H9 (cell line): ENCODE measurements at regions not wholly inside any gene's neighbourhood (a gene's known extent, or its start where the extent isn't known, plus 50 kb on each side); places are given as distances from the start of the nearest gene placed in this dataset.

ENCODE experiments used
- DNase-seq: peaks from one replicate; pipeline ENCODE4 v3.0.0-alpha.2; 2017
- H2AFZ ChIP-seq: one replicate; pipeline ENCODE4 v1.6.1; 2013; ENCODE audit warnings: mild to moderate bottlenecking, low read length, control low read depth, moderate library complexity
- H2AK5ac ChIP-seq: 2 replicates; pipeline ENCODE4 v1.6.1; 2013; ENCODE audit warnings: low read length, control low read depth, mixed read lengths; ENCODE audit not compliant: insufficient read length
- H2BK120ac ChIP-seq: one replicate; pipeline ENCODE4 v1.6.1; 2013; ENCODE audit warnings: low read depth, mild to moderate bottlenecking, low read length, control low read depth, inconsistent platforms; ENCODE audit not compliant: poor library complexity, severe bottlenecking
- H2BK12ac ChIP-seq: 2 replicates; pipeline ENCODE4 v1.6.1; 2013; ENCODE audit warnings: low read length, control low read depth, mixed read lengths, low read depth; ENCODE audit not compliant: insufficient read length
- H2BK15ac ChIP-seq: 2 replicates; pipeline ENCODE4 v1.6.1; 2013; ENCODE audit warnings: low read depth, low read length, control low read depth
- H2BK20ac ChIP-seq: one replicate; pipeline ENCODE4 v1.6.1; 2013; ENCODE audit warnings: low read depth, mild to moderate bottlenecking, low read length, control low read depth, inconsistent platforms; ENCODE audit not compliant: poor library complexity, severe bottlenecking
- H2BK5ac ChIP-seq: 2 replicates; pipeline ENCODE4 v1.6.1; 2013; ENCODE audit warnings: low read length, control low read depth, mixed read lengths; ENCODE audit not compliant: insufficient read length
- H3K14ac ChIP-seq: 2 replicates; pipeline ENCODE4 v1.6.1; 2013; ENCODE audit warnings: low read length, control low read depth; ENCODE audit not compliant: insufficient read depth
- H3K18ac ChIP-seq: 2 replicates; pipeline ENCODE4 v1.6.1; 2013; ENCODE audit warnings: low read depth, mild to moderate bottlenecking, mixed read lengths, low read length, control low read depth; ENCODE audit not compliant: insufficient read length
- H3K23ac ChIP-seq: 2 replicates; pipeline ENCODE4 v1.6.1; 2013; ENCODE audit warnings: low read length, control low read depth, mixed read lengths, low read depth; ENCODE audit not compliant: insufficient read length
- H3K23me2 ChIP-seq: 2 replicates; pipeline ENCODE4 v1.6.1; 2013; ENCODE audit warnings: low read depth, mild to moderate bottlenecking, mixed read lengths, low read length, control low read depth; ENCODE audit not compliant: insufficient read length, poor library complexity, severe bottlenecking
- H3K27ac ChIP-seq: 2 replicates; pipeline ENCODE4 v1.5.1; 2013; ENCODE audit warnings: low read length, control low read depth, mixed read lengths, low read depth; ENCODE audit not compliant: insufficient read length
- H3K27me3 ChIP-seq: 2 replicates; pipeline ENCODE4 v1.6.1; 2013; ENCODE audit warnings: low read length, control low read depth, inconsistent platforms; ENCODE audit not compliant: insufficient read depth
- H3K4ac ChIP-seq: 2 replicates; pipeline ENCODE4 v1.6.1; 2013; ENCODE audit warnings: low read depth, mild to moderate bottlenecking, control low read depth, inconsistent platforms, low read length, moderate library complexity
- H3K4me1 ChIP-seq: 2 replicates; pipeline ENCODE4 v1.6.1; 2013; ENCODE audit warnings: low read length, control low read depth, inconsistent platforms; ENCODE audit not compliant: insufficient read depth
- H3K4me2 ChIP-seq: 2 replicates; pipeline ENCODE4 v1.6.1; 2013; ENCODE audit warnings: low read length, control low read depth, mixed read lengths; ENCODE audit not compliant: insufficient read length, insufficient read depth
- H3K56ac ChIP-seq: 2 replicates; pipeline ENCODE4 v1.6.1; 2013; ENCODE audit warnings: low read depth, mild to moderate bottlenecking, mixed read lengths, low read length, control low read depth; ENCODE audit not compliant: insufficient read length
- H3K79me1 ChIP-seq: 2 replicates; pipeline ENCODE4 v1.6.1; 2013; ENCODE audit warnings: low read depth, mild to moderate bottlenecking, moderate library complexity, low read length, control low read depth, inconsistent platforms; ENCODE audit not compliant: insufficient read depth, poor library complexity, severe bottlenecking
- H3K79me2 ChIP-seq: 2 replicates; pipeline ENCODE4 v1.6.1; 2013; ENCODE audit warnings: low read length, control low read depth, inconsistent platforms; ENCODE audit not compliant: insufficient read depth
- H3K9ac ChIP-seq: 2 replicates; pipeline ENCODE4 v1.6.1; 2013; ENCODE audit warnings: low read length, control low read depth, mixed read lengths; ENCODE audit not compliant: insufficient read length; ENCODE audit errors: extremely low read depth
- H3K9me3 ChIP-seq: one replicate; pipeline ENCODE4 v1.6.1; 2013; ENCODE audit warnings: low read depth, low read length, inconsistent platforms; ENCODE audit not compliant: control insufficient read depth
- H3T11ph ChIP-seq: one replicate; pipeline ENCODE4 v1.6.1; 2013; ENCODE audit warnings: mild to moderate bottlenecking, low read length, control low read depth, inconsistent platforms
- H4K20me1 ChIP-seq: one replicate; pipeline ENCODE4 v1.6.1; 2013; ENCODE audit not compliant: control insufficient read depth, insufficient read length, insufficient read depth
- H4K5ac ChIP-seq: 2 replicates; pipeline ENCODE4 v1.6.1; 2013; ENCODE audit warnings: low read depth, mild to moderate bottlenecking, mixed read lengths, low read length, control low read depth; ENCODE audit not compliant: insufficient read length
- H4K8ac ChIP-seq: replicated peaks from 2 replicates; pipeline ENCODE4 v1.6.1; 2013; ENCODE audit warnings: low read length, control low read depth, mixed read lengths, low read depth; ENCODE audit not compliant: insufficient read length
- H4K91ac ChIP-seq: 2 replicates; pipeline ENCODE4 v1.6.1; 2013; ENCODE audit warnings: low read depth, mild to moderate bottlenecking, moderate library complexity, mixed read lengths, low read length, control low read depth; ENCODE audit not compliant: insufficient read length
- H3K27ac Mint-ChIP-seq, 3 experiments: 2 replicates in 2 of 3; 3 replicates in 1 of 3; pipeline ENCODE4 v1.8.0; 2020 to 2021; ENCODE audit warnings: mixed read lengths in 3 of 3, mild to moderate bottlenecking in 1 of 3, moderate library complexity in 1 of 3
- H3K27me3 Mint-ChIP-seq: 2 replicates; pipeline ENCODE4 v1.8.0; 2021; ENCODE audit warnings: low read depth, mild to moderate bottlenecking, moderate library complexity, mixed read lengths
- H3K36me3 Mint-ChIP-seq, 3 experiments: 2 replicates in 2 of 3; 3 replicates in 1 of 3; pipeline ENCODE4 v1.8.0; 2020 to 2021; ENCODE audit warnings: low read depth in 3 of 3, mixed read lengths in 3 of 3; ENCODE audit not compliant: insufficient read depth in 1 of 3
- H3K4me1 Mint-ChIP-seq, 2 experiments: 2 replicates each; pipeline ENCODE4 v1.8.0; 2020; ENCODE audit warnings: mixed read lengths in 2 of 2
- H3K4me3 Mint-ChIP-seq, 2 experiments: 2 replicates in 1 of 2; 3 replicates in 1 of 2; pipeline ENCODE4 v1.8.0; 2020 to 2021; ENCODE audit warnings: mild to moderate bottlenecking in 2 of 2, mixed read lengths in 2 of 2, moderate library complexity in 1 of 2
- H3K9me3 Mint-ChIP-seq, 2 experiments: 2 replicates in 1 of 2; 3 replicates in 1 of 2; pipeline ENCODE4 v1.8.0; 2020; ENCODE audit warnings: mild to moderate bottlenecking in 2 of 2, mixed read lengths in 2 of 2, moderate library complexity in 1 of 2
- CTCF ChIP-seq: fragments of 200-600 bp; sonication (generic); conservative IDR thresholded peaks from 3 replicates; pipeline ENCODE4 v1.8.0; 2021; ENCODE audit warnings: antibody characterized with exemption, mild to moderate bottlenecking
- WGBS: extraction: QIAGEN DNeasy Blood & Tissue Kit; methylation state at CpG from one replicate; pipeline ENCODE4 v1.1.7; 2013; ENCODE audit warnings: missing lambda C conversion rate, low lambda C conversion rate, mixed read lengths; ENCODE audit not compliant: insufficient read length; ENCODE audit errors: extremely low coverage; 5-methylcytosine and 5-hydroxymethylcytosine counted together

GRCh38 chr2:499726-500125 lies 177.5 kb downstream of the TMEM18 start:
- Histone ChIP-seq H3K14ac (no peak overlapping the region), H4K8ac (no peak overlapping the region), H3K27ac (no peak overlapping the region), H4K20me1 (no peaks in the 10 kb centered on the region), H2AFZ (no peak overlapping the region), H2BK15ac (no peak overlapping the region), H3K4me1 (no peaks in the 10 kb centered on the region), H3K4ac (no peak overlapping the region), H2BK20ac (no peak overlapping the region), H3K79me1 (no peaks in the 10 kb centered on the region), H3K4me2 (no peak overlapping the region), H4K91ac (no peak overlapping the region), H3T11ph (no peak overlapping the region), H2BK5ac (no peak overlapping the region), H4K5ac (no peak overlapping the region), H2BK120ac (no peak overlapping the region), H2BK12ac (no peak overlapping the region), H3K9me3 (no peaks in the 10 kb centered on the region), H3K18ac (no peak overlapping the region), H3K23ac (no peak overlapping the region), H3K27me3 (no peaks in the 10 kb centered on the region), H2AK5ac (no peak overlapping the region), H3K9ac (no peak overlapping the region), H3K79me2 (no peaks in the 10 kb centered on the region), H3K56ac (no peak overlapping the region), H3K23me2 (no peaks in the 10 kb centered on the region)
- TF ChIP-seq CTCF, result no peak
- Mint-ChIP-seq H3K4me3 (no peak overlapping the region), H3K9me3 (no peaks in the 10 kb centered on the region; a peak in 1 of 5 replicates), H3K27me3 (peaks cover 50% of the 10 kb centered on the region), H3K27ac (no peak overlapping the region), H3K4me1 (peaks cover 2% of the 10 kb centered on the region in 2 experiments), H3K36me3 (no peaks in the 10 kb centered on the region)
- no CpG with 5 or more reads among the region's 8 CpGs for WGBS
- no peak for DNase-seq
